Activated CD8-positive, alpha-beta T cell treated with anti-CD3 and anti-CD28 coated beads for 36 hours (primary cell): ENCODE measurements at regions not wholly inside any gene's neighbourhood (a gene's known extent, or its start where the extent isn't known, plus 50 kb on each side); places are given as distances from the start of the nearest gene placed in this dataset.

Source experiments
- ATAC-seq: fragments of 200-7000 bp; cut with Tn5 transposase; one replicate; pipeline ENCODE4 v1.10.0; 2021; ENCODE audit warnings: mild to moderate bottlenecking, moderate library complexity
- CTCF ChIA-PET: fragments of 350-600 bp; sonication (Branson Sonifier 250); formaldehyde crosslinking; loops from one replicate; lab custom pipeline; 2021; ENCODE audit warnings: antibody characterized with exemption; lab: Charles Lee
- POLR2A ChIA-PET: fragments of 350-600 bp; sonication (Branson Sonifier 250); formaldehyde crosslinking; loops from one replicate; lab custom pipeline; 2021; ENCODE audit warnings: antibody characterized with exemption; lab: Charles Lee
- DNase-seq: peaks from one replicate; pipeline ENCODE4 v3.0.0-alpha.2; 2020
- H3K27ac Mint-ChIP-seq: one replicate; pipeline ENCODE4 v1.8.0; 2021; ENCODE audit warnings: mild to moderate bottlenecking, mixed read lengths
- H3K27me3 Mint-ChIP-seq: one replicate; pipeline ENCODE4 v1.8.0; 2021; ENCODE audit warnings: mixed read lengths
- H3K36me3 Mint-ChIP-seq: one replicate; pipeline ENCODE4 v1.8.0; 2021; ENCODE audit warnings: low read depth, mixed read lengths
- H3K4me1 Mint-ChIP-seq: one replicate; pipeline ENCODE4 v1.8.0; 2021; ENCODE audit warnings: low read depth, mixed read lengths
- H3K4me3 Mint-ChIP-seq: one replicate; pipeline ENCODE4 v1.8.0; 2021; ENCODE audit warnings: mild to moderate bottlenecking, moderate library complexity, mixed read lengths
- H3K9me3 Mint-ChIP-seq: one replicate; pipeline ENCODE4 v1.8.0; 2021; ENCODE audit warnings: mixed read lengths
- CTCF ChIP-seq: fragments of 200-600 bp; IDR thresholded peaks from one replicate; pipeline ENCODE4 v1.8.0; 2022; ENCODE audit warnings: antibody characterized with exemption, mild to moderate bottlenecking
- intact Hi-C: fragments of 100-400 bp; cut with micrococcal nuclease; formaldehyde crosslinking; loops from one replicate; pipeline ENCODE4 v1.10.0; 2022

- Mint-ChIP-seq H3K9me3 (no peaks in the 10 kb centered on the region), H3K27ac (no peak overlapping the region), H3K4me3 (no peak overlapping the region), H3K36me3 (no peaks in the 10 kb centered on the region), H3K27me3 (peaks cover 29% of the 10 kb centered on the region), H3K4me1 (no peaks in the 10 kb centered on the region)
- ATAC-seq (peak; percentile 89), DNase-seq (peak; percentile 81)
- peak; percentile 83 for TF ChIP-seq CTCF
- ChIA-PET POLR2A (no interaction called here), CTCF (interaction anchor here (0.8 to 1.7 kb wide), 8 partner anchors 8 to 180 kb away, joined by 3 to 5 read pairs (median 3); no protein-coding TSS in a partner anchor)
- intact Hi-C loops, result no loop called here
Observed at GRCh38 chr1:36553591-36554322, 71.0 kb upstream of the CSF3R start.

GRCh38 chr1:36542962-36543515, 60.3 kb upstream of the CSF3R start:
- no peaks in the 10 kb centered on the region for H3K9me3 Mint-ChIP-seq
- no peak overlapping the region for H3K27ac Mint-ChIP-seq
- no peaks in the 10 kb centered on the region for H3K36me3 Mint-ChIP-seq
- CTCF ChIA-PET, result interaction anchor here (0.8 to 4.9 kb wide), 5 partner anchors 9 to 108 kb away, joined by 3 to 21 read pairs (median 3); no protein-coding TSS in a partner anchor
- H3K27me3 Mint-ChIP-seq, result peaks cover 6% of the 10 kb centered on the region
- no peak for TF ChIP-seq CTCF
- intact Hi-C loops, result no loop called here
- ATAC-seq, result no peak
- POLR2A ChIA-PET, result no interaction called here
- H3K4me3 Mint-ChIP-seq, result no peak overlapping the region
- no peaks in the 10 kb centered on the region for H3K4me1 Mint-ChIP-seq
- no peak for DNase-seq

GRCh38 chr1:36542024-36542961, 59.6 kb upstream of the CSF3R start:
- DNase-seq (no peak), ATAC-seq (no peak)
- no peak for TF ChIP-seq CTCF
- Mint-ChIP-seq H3K4me1 (no peaks in the 10 kb centered on the region), H3K9me3 (no peaks in the 10 kb centered on the region), H3K27ac (no peak overlapping the region), H3K36me3 (no peaks in the 10 kb centered on the region), H3K4me3 (no peak overlapping the region), H3K27me3 (peaks cover 6% of the 10 kb centered on the region)
- intact Hi-C loops, result no loop called here
- CTCF ChIA-PET, result interaction anchor here (0.8 to 4.9 kb wide), 5 partner anchors 8 to 109 kb away, joined by 3 to 21 read pairs (median 3); no protein-coding TSS in a partner anchor
- POLR2A ChIA-PET, result interaction anchor here (0.6 kb wide), 1 partner anchor 390 kb away, joined by 4 read pairs; no protein-coding TSS in a partner anchor

- TF ChIP-seq CTCF, result no peak
- Mint-ChIP-seq H3K4me3 (no peak overlapping the region), H3K27me3 (peaks cover 3% of the 10 kb centered on the region), H3K36me3 (no peaks in the 10 kb centered on the region), H3K27ac (no peak overlapping the region), H3K9me3 (no peaks in the 10 kb centered on the region), H3K4me1 (no peaks in the 10 kb centered on the region)
- POLR2A ChIA-PET, result no interaction called here
- no peak for DNase-seq
- CTCF ChIA-PET, result interaction anchor here (1.4 kb wide), 1 partner anchor 24 kb away, joined by 5 read pairs; no protein-coding TSS in a partner anchor
- intact Hi-C loops, result no loop called here
- no peak for ATAC-seq
Observed at GRCh38 chr1:36540056-36540455, 57.3 kb upstream of the CSF3R start.
